ENCODE measurements at regions not wholly inside any gene's neighbourhood (a gene's known extent, or its start where the extent isn't known, plus 50 kb on each side); places are given as distances from the start of the nearest gene placed in this dataset.
"Not testable (repeated sequence)": the region's sequence is repeated elsewhere in the genome, so short reads cannot be mapped to it uniquely, and the experiment has no call there.

DNA sequence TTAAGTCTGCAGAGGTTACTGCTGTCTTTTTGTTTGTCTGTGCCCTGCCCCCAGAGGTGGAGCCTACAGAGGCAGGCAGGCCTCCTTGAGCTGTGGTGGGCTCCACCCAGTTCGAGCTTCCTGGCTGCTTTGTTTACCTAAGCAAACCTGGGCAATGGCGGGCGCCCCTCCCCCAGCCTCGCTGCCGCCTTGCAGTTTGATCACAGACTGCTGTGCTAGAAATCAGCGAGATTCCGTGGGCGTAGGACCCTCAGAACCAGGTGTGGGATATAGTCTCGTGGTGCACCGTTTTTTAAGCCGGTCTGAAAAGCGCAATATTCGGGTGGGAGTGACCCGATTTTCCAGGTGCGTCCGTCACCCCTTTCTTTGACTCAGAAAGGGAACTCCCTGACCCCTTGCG is 2146.3 kb upstream of the WWC1 start:
- not testable (repeated sequence) for DNase-seq (ENCODE audit: extremely low read depth in 1 of 11, low read depth in 9 of 11, low spot score in 4 of 11)

GRCh38 chr5:166163996-166164610 is 2127.3 kb upstream of the WWC1 start:
- no peak for DNase-seq (ENCODE audit: extremely low read depth in 1 of 11, low read depth in 9 of 11, low spot score in 4 of 11)

DNA sequence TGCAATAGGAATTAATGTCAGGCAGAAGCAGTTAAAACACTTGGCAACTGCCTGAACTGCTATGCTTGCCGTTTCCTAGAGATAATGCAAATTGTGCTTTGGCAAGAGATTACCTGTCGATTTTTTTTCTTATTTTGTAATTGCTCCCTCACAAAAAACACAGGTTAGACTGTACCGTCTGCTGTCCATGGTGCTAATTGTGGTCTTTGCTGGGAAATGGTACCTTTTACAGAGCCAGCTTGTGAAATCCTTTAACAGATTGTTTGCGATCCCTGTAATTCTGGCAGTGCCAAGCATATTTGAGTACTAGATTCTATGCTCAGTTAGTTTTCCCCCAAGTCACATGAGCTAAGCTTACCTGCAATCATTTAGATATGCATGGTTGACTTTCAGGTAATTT is 2125.8 kb upstream of the WWC1 start:
- DNase-seq (ENCODE audit: extremely low read depth in 1 of 11, low read depth in 9 of 11, low spot score in 4 of 11): peak in 10 of 11 donors; percentile 2 to 37 (median 22)

GRCh38 chr5:166166071-166166470 is 2125.4 kb upstream of the WWC1 start:
- no peak for DNase-seq (ENCODE audit: extremely low read depth in 1 of 11, low read depth in 9 of 11, low spot score in 4 of 11)

DNA sequence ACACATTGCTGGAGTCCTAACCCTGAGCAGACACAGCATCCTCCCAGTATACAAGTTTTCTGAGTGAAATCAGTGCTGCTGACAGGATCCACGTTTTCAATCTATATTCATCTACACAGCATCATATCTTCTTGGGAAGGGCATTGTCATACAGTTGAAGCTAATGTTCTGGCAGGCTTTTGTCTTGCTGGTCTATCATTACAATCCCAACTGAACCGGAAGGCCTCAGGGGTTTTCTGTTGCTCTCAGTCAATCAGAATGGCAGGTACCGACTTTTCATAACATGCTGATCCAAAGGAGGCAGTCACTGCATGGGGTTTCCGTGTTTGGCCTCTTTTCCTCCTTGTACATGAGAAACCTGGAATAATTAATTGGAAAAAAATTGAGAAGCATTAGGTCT is 2118.8 kb upstream of the WWC1 start:
- no peak for DNase-seq (ENCODE audit: extremely low read depth in 1 of 11, low read depth in 9 of 11, low spot score in 4 of 11)

- no peak for DNase-seq (ENCODE audit: extremely low read depth in 1 of 11, low read depth in 9 of 11, low spot score in 4 of 11)
These were observed 2112.9 kb upstream of the WWC1 start for GRCh38 chr5:166178411-166179080.

GRCh38 chr5:166185185-166185584 is 2106.3 kb upstream of the WWC1 start:
- no peak for DNase-seq (ENCODE audit: extremely low read depth in 1 of 11, low read depth in 9 of 11, low spot score in 4 of 11)

DNA sequence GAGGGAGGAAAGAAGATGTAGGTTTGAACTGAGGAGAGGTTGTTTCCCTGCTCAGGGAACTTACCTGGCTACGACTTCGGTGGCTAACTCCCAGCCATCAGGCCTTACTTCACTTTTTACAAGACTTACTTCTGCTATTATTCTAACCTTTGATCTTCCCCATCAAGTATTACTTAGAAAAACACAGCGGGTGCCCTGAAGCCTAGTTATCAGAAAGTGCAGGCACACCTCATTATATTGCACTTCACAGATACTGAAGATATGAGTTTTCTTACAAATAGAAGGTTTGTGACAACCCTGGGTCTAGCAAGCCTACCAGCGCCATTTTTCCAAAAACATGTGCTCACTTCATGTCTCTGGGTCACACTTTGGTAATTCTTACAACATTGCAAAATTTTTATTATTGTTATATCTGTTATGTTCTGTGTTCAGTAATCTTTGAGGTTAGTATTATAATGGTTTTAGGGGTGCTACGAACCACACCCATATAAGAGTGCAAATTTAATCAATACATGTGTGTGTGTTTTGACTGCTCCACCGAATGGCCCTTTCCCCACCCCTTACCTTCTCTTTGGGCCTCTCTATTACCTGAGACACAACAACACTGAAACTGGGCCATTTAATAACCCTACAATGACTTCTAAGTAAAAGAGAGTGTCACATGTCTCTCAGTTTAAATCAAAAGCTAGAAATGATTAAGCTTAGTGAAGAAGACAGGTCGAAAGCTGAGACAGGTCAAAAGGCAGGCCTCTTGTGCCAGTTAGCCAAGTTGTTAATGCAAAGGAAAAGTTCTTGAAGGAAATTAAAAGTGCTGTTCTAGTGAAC is 2102.7 kb upstream of the WWC1 start:
- DNase-seq (ENCODE audit: extremely low read depth in 1 of 11, low read depth in 9 of 11, low spot score in 4 of 11): no peak

- DNase-seq (ENCODE audit: extremely low read depth in 1 of 11, low read depth in 9 of 11, low spot score in 4 of 11): no peak
These were observed 2098.7 kb upstream of the WWC1 start for GRCh38 chr5:166192696-166193095.

DNA sequence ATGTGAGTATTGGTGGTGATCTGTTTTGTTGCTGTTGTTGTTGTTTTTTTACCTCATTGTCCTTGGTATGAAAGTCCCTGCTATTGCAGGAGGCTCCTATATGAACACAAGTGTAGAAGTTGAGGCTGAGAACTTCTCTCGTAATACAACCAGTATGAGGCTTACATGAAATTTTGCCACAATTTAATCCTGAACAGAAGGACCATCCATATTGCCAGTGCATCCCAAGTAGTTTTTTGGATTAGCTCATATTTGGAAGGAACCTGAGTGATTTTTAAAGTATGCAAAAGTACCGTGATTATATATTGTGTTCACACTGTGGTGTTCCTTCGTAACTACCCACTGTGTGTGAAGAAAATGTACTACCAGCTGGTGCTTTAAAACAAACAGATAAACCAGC is 2095.5 kb upstream of the WWC1 start:
- DNase-seq (ENCODE audit: extremely low read depth in 1 of 11, low read depth in 9 of 11, low spot score in 4 of 11): no peak

- DNase-seq (ENCODE audit: extremely low read depth in 1 of 11, low read depth in 9 of 11, low spot score in 4 of 11): no peak
These were observed 2090.9 kb upstream of the WWC1 start for GRCh38 chr5:166200532-166200931.

DNA sequence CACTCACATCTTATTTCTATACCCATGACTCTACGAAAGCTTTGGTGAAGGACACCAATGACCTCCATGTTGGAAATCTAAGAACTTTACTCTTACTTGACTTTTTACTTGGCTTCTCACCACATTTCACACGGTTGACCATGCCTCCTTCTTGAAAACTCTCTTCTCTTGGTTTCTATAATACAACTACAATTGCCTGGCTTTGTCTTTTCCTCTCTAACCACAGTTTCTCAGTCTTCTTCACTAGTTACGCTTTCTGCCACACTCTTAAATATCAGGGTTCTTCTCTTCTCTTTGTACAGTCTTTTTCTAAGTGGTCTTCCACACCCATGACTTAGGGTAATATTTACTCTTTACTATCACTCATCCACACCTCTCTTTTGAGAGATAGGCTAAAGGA is 2079.8 kb upstream of the WWC1 start:
- no peak for DNase-seq (ENCODE audit: extremely low read depth in 1 of 11, low read depth in 9 of 11, low spot score in 4 of 11)

DNA sequence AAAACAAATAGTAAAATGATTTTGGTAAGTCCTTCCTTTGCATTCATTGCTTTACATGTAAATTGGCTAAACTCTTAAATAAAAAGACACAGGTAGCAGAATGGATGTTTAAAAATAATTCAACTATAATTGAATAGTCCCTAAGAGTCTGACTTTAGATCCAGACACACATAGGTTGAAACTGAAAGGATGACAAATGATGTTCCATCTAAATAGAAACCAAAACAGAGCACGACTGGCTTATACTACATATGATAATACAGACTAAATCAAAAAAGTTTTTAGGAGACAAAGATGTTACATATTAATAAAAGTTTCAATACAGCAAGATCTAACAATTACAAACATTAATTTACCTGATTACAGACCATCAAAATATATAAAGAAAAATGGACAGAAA is 2055.1 kb upstream of the WWC1 start:
- no peak for DNase-seq (ENCODE audit: extremely low read depth in 1 of 11, low read depth in 9 of 11, low spot score in 4 of 11)

- DNase-seq (ENCODE audit: extremely low read depth in 1 of 11, low read depth in 9 of 11, low spot score in 4 of 11): no peak
These were observed 2050.7 kb upstream of the WWC1 start for GRCh38 chr5:166240705-166241104.

DNA sequence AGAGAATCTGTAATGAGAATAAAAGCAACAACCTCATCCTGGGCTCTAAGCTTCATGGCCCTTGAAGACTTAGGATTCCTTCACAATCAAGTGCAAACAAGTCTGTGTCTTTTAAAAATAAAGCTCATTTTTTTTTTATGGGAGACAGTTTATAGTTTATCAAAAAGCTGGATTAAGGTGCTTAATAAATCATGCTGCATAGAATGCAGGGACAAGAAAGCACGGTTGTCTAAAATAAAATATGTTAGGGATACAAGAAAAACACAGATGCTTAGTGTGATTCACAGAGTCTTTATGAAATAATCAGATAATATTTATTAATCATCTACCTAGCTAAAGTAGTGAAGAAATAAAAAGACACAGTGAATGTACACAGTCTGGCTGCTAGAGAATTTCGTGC is 2045.9 kb upstream of the WWC1 start:
- no peak for DNase-seq (ENCODE audit: extremely low read depth in 1 of 11, low read depth in 9 of 11, low spot score in 4 of 11)

DNA sequence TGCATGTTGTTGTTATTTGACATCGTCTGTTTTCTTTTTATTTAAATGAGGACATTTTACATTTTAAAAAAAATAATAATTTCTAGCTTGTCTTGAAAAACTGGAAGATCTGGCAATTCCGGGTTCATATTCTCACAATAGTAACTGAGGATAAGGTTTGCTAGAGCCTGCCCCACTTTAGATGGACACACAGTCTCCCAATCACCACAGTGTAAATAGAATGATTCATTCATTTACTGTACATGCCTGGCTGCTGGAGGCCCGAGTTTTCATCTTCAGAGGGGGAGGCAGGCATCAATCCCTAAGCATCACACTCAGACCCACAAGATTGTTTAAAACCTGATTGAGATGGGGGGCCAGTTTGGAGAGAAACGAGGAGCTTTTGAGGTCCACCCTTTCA is 2039.7 kb upstream of the WWC1 start:
- no peak for DNase-seq (ENCODE audit: extremely low read depth in 1 of 11, low read depth in 9 of 11, low spot score in 4 of 11)

DNA sequence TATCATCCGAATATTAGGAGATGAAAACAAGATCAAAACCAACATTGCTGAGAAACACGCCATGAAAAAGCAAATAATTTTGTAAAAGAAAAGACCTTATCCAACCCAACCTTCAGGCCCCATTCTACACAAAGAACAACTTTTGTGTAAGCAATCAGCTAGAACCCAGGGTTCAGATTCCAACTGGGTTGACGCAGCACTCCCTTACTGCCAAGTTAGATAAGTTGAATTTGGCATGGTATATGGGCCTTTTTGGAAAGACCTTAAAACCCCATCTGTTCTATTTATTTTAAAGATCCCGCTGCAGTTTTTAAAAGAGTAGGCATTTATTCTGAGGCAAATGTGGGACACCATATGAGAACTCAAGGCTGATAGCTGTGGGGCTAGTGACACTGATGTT is 2033.8 kb upstream of the WWC1 start:
- DNase-seq (ENCODE audit: extremely low read depth in 1 of 11, low read depth in 9 of 11, low spot score in 4 of 11): no peak

DNA sequence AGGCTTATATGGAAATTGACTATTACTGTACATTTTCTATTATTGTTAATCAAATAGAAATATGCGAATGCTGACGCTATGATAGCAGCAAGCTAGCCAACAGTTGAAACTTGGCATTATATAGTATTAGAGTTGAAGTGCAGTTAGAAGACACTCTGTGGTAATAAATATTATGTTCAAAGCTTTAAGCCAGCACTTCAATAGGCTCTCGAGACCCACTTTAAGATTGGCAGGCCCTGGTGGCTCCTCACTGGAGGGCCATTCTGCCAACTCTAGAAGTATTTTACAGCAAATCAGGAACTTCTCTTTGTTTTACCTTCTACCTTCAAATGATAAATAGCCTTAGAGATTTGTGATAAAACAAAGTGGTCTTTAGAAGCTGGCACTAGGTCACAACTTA is 2029.0 kb upstream of the WWC1 start:
- no peak for DNase-seq (ENCODE audit: extremely low read depth in 1 of 11, low read depth in 9 of 11, low spot score in 4 of 11)

GRCh38 chr5:166267907-166268306 is 2023.5 kb upstream of the WWC1 start:
- DNase-seq (ENCODE audit: extremely low read depth in 1 of 11, low read depth in 9 of 11, low spot score in 4 of 11): no peak

DNA sequence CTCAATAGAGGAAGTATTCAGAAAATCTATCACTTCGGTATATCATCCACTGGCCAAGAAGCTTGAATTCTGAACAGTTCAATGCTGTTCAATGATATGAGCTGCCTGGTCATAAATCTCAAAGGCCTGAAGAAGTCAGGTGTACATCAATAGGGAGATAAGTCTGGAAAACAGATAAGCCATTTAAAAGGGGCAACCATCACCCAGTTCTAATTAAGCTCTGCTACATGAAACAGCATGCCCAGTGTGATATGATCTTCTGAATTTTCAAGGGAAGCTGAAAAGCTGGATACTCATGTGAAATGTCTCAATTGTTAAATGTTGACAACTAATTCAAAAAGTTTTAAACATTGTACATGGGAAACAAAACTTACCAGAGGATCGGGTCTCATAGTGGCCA is 2020.7 kb upstream of the WWC1 start:
- no peak for DNase-seq (ENCODE audit: extremely low read depth in 1 of 11, low read depth in 9 of 11, low spot score in 4 of 11)

All from renal cortex interstitium (tissue), 11 donors.